Ureter (tissue), 1 donor: ENCODE measurements at regions not wholly inside any gene's neighbourhood (a gene's known extent, or its start where the extent isn't known, plus 50 kb on each side); places are given as distances from the start of the nearest gene placed in this dataset.
"Not testable (repeated sequence)": the region's sequence is repeated elsewhere in the genome, so short reads cannot be mapped to it uniquely, and the experiment has no call there.

ENCODE experiments used
- DNase-seq: peaks from one replicate; pipeline ENCODE4 v3.0.0-alpha.2; 2020; ENCODE audit warnings: low spot score
- donor health status: DM: yes; HTN: yes; CAD: no.

DNA sequence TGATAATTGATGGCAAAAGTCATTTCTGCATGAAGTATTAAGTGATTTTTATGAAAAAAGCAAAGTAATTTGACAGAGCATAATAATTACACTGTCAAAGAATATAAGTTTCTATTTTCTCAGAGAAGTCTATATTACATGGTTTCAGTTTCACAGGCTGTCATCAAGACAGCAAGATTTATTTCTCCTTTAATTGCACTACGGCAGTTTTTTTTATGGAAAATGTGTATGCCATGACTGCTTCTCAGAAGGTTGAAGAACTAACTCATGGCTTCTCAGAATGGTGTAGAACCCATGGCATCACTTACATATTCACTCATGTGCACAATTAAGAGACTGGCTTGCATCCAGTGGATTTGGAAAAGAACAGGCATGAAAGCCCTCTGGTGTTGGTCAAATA, 870.3 kb upstream of the SORCS1 start:
- no peak for DNase-seq

DNA sequence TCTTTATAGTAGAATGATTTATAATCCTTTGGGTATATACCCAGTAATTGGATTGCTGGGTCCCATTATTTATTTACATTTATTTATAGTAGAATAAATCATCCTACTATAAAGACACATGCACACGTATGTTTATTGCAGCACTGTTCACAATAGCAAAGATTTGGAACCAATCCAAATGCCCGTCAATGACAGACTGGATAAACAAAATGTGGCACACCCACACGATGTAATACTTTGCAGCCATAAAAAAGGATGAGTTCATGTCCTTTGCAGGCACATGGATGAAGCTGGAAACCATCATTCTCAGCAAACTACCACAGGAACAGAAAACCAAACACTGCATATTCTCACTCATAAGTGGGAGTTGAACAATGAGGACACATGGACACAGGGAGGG, 869.0 kb upstream of the SORCS1 start:
- DNase-seq = not testable (repeated sequence)

DNA sequence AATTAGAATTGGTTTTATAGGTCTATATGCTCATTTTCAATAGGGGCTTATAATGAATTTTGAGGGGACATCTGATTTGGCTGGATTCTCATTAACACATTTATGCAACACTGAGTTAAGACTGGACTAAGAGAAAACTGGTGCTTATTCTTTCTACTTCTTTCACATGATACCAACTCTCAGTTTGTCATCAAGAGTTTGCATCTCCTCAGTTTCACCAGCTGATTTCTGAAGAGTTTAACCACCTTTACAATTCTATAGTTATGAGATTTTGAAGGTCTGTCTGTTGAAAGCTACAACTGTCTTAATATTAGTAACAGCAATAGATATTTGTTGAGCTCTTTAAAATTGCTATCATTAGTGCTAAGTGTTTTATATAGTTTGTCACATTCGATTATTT, 867.0 kb upstream of the SORCS1 start:
- no peak for DNase-seq

DNA sequence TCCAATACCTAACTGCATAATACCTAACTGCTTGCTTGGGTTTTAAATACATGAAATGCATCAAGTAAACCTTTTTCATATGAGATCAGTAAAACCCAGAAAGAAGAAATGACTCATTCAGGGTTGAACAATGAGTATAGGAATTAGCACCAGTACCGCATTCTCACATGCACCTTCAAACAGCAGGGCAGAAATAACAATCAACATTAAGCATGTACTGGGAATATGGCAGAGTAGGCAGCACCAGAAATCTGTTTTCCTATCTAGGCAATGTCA, 850.3 kb upstream of the SORCS1 start:
- no peak for DNase-seq

DNA sequence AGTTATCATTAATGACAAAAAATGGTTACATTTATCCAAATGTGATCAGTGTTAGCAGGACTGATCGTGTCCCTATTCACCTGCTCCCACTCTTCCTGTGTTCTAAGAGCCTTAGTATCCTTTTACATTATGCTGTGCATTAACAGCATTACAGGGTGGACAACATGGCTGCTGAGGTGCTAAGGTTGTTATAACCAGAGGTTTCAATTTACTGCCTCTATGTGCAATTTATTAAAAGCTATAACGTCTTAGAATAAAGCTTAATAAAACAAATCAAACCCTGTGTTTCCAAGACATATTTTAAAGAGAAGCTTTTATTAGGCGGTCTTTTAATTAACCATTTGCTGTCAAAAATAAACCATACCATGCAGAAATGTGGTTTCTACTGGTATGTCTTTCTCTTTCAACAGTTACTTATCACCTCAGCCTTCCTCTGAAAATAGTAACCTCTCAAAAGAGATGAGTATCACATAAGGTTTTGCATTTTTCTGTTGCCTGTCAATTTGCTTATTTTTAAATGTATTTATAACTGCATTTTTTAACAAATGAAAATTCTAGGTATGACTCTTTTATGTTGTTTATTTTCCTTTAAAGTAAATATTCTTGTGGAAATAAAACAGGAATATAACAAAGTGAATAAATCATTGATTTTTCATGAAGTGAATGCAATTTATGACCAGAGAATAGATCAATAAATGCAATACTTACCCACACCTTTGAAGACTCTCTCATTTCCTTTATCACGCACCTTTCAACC, 849.8 kb upstream of the SORCS1 start:
- DNase-seq = no peak

DNA sequence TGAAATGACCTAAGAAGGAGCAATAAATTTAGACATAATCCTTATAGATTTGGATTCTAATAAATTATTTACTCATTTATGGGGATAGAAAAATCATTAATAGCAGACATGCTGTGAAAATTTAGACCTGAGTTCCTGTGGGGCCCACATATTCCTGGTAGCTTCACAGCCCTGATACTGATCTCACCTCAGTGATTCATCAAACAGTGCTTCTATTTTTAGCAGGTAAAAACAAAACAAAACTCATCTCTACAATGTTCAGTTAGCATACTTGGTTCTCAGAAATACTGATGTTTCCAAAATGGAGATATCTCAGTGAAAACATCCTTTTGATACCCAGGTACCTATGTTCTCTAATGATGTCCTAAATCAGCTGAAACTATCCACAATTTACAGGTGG, 841.1 kb upstream of the SORCS1 start:
- no peak for DNase-seq

DNA sequence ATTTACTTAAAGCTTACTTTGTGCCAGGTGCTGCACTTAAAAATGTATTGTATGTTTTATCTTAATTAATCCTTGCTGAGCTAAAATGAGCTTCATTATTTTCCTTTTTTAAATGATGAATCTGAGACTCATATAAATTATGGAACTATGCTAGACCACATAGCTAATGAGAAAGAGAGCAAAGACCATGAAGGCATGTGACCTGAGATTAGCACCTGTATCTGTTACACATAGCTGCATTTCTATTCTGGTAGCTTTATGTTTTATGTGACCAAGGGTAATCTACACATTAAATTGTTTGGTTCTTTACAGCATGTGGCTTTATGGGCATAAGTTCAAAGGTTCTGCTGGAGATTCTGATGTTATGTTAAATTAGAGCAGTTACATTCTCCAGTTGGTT, 839.1 kb upstream of the SORCS1 start:
- no peak for DNase-seq

DNA sequence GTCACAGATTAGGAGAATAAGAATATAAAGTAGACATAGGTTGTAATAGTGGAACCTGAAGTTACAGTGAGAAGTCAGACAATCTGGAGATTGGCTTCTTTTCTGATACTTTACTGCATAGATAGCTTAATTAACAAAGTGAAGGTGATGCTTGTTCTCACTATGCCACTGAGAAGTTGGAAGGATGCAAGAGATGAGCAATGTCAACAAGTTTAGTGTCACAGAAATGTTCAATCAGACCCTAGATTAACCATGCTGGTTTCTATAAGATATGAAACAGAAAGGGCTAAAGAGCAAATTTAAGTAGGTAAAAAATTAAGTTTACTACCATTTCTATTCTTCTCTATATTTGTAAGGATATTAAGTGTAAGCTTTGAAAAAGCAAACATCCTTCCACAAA, 838.6 kb upstream of the SORCS1 start:
- DNase-seq = no peak

DNA sequence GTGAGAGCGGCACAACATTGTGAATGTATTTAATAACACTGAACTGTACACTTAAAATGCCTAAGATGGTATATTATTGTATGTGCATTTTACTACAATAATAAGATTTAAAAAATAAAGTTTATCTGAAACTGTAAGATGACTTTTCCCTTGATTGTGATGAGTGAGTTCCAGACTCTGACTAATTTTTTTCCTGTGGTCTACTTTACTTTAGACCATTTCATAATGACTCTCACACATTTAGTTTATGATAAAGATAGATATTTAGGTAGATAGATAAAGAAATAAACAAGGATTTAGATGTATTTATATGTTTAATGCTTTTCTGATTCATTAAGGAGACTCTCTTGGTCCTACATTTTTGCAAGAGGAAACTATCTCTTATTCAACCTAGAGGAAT, 835.9 kb upstream of the SORCS1 start:
- no peak for DNase-seq

DNA sequence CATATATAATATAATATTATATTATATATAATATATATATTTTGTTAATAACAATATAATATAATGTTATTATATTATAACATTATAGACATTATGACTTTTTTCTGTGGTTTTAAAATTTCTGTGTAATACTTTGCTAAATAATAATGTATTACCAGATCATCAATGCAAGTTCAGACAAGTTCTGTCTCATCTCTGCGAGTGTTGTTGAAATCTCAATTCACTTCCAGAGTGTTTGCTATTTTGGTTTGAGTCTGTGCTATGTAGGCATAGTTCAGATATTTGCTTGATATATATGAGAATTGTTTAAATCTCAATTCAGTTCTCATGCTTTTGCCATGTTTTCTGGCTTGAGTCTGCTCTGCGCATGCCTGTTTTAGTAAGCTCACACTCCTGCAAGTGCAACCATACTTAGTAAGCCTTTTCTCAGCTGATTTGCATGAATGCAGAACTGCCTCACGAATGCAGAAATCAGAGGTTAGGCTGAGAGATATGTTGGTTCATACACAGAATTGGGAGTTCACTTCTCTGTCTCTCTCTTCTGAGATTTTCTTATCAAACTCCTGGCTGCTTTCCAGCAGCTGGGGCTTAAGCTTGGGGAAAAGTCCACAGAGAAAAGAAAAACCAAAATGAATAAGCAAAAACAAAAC, 830.2 kb upstream of the SORCS1 start:
- no peak for DNase-seq

DNA sequence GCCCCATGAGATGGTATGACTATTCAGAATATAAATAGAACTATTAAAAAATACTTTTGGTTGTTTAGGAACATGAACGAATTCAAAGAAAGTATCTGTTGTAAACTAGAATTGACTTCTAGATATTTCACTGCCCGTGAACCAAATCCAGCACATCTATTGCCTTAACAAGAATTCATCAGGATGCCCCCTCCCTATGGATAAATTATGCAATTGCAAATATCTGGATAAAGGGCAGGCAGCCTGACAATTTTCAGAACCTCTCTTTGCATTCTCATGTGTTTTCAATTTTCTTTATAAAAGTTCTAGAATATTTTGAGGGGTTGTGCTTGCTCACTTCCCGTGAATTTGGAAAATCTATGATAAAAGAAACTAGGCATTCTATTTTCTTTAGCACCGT, 822.1 kb upstream of the SORCS1 start:
- DNase-seq = no peak

DNA sequence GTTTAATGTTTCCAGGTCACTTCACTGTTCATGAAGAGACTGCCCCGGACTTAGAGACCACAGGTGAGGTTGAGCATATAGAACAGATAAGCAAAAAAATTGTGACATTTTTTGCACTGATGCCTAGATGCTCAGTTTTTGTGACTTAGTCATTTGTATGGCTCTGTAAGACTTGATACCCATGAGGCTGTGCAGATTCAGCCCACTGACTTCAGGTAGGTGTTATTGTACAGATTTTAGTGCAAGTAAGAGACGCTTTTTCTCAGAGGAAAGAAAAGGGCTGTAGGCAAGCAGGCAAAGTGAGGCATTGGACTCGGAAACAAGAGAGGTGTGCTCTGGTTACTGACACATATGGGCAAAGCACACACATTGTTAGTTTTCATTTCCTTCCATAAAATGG, 820.1 kb upstream of the SORCS1 start:
- DNase-seq = no peak

DNA sequence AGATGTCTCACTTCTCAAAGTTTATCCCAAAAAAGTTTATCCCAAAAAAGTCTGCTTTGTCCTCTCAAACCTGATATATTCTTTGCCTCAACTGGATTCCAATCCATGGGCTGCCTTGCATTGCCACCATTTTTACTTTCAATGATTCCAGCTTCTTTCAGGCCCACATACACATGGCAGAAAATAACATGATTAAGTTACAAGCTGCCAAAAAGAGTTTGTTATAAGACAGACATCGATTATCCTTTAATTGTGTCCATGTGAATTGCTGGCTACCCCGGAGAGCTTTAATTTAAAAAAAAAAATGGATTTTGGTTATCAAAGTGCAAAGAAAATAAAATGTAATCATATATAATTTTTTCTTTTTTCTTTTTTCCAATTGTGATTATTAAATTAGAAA, 819.6 kb upstream of the SORCS1 start:
- no peak for DNase-seq

DNA sequence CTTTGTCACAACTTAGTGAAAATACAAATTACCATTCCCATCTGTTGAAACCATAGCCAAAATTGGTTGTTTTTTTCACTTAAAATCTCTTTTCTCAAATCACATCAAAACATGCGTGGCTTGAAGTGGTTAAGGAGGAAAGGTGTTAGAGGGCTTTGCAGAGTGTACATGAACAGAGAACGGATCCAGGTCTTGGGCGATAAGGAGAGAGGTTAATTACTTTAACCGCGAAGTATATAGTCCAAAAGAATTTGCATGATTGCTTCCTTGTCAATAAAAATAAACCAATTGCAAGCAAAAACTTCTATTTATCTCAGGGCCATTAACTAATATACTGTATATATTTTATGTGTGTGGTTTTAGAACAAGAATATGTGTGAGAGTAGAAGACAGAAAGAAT, 813.9 kb upstream of the SORCS1 start:
- DNase-seq = no peak

DNA sequence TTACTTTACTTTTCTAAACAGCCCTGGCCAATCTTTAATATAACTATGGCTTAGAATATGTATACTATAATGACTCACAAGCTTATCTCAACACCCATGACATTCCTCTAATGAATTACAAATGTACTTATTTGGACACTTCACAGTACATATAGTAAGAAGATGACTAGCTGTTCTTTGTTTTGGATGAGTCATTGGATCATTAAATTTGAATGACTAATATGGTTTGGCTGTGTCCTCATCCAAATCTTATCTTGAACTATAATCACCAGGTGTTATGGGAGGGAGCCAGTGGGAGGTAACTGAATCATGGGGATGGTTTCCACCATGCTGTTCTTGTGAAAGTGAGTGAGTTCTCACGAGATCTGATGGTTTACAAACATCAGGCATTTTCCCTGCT, 807.5 kb upstream of the SORCS1 start:
- no peak for DNase-seq

DNA sequence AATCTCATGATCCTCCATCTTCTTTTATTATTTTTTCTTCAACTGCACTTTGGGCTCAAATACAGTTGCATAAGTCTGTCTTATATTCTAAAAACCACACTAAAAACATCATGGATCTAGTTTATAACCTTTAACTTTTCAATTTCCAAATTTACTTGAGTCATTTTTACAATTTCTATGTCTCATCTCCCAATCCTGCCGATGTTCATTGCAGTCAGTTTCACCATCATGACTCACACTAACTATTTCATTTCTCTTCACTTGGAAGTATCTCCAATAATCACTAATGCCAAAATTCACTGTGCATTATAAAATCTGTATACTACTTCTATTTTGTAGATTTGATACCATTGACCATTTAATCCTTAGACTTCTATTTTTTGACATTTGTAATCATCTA, 806.9 kb upstream of the SORCS1 start:
- no peak for DNase-seq

DNA sequence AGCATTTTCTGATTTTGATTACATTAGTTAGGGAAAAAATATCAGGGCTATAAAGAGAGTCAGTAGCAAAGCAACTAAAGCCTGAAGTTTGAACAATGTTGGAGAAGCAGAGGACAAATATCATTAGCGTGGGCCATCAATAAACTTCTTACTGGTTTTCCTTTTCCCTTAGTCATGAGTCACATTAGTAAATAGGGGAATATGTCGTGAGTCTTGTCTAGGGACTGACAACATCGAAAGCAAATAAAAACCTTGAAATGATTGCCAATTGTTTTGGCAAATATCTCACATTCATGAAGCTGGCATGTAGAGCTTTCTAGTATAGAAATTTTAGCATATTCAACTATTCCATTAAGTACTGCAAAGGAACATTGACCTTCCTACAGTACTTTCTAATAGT, 806.0 kb upstream of the SORCS1 start:
- DNase-seq = no peak

DNA sequence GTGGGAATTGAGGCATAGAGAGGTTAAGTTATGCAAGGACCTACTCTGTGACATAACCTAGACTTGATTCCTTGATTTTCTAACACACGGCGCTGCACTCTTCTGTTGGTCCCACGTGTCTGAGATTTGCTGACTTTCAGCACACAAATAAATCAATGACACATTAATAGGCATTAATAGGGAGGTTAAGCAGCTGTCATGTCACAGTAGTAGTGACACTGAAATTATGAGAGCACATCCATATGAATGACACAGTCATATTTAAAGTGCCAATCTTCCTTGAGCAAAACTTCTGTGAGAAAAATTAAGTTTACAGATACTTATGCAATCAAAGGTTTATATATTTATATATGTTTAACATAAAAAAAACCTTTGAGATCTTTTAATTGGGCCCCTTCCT, 805.4 kb upstream of the SORCS1 start:
- DNase-seq = no peak

DNA sequence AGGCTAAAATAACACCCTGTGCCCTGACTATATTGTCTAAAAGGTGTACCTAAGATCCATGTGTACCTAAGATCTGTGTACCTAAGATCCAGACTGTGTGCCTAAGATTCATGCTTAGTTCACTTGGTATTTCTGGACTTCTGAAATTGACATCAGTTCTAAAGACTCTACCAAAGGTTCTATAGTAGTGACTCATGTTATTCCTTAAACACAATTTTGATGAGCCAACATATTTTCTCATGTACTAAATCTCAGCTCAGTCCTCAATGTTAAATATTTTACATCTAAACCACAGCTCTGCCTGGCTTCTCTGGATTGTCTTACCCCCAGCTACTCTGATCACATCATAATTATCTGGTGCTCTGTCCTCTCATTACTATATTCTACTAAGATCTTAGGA, 802.3 kb upstream of the SORCS1 start:
- no peak for DNase-seq

DNA sequence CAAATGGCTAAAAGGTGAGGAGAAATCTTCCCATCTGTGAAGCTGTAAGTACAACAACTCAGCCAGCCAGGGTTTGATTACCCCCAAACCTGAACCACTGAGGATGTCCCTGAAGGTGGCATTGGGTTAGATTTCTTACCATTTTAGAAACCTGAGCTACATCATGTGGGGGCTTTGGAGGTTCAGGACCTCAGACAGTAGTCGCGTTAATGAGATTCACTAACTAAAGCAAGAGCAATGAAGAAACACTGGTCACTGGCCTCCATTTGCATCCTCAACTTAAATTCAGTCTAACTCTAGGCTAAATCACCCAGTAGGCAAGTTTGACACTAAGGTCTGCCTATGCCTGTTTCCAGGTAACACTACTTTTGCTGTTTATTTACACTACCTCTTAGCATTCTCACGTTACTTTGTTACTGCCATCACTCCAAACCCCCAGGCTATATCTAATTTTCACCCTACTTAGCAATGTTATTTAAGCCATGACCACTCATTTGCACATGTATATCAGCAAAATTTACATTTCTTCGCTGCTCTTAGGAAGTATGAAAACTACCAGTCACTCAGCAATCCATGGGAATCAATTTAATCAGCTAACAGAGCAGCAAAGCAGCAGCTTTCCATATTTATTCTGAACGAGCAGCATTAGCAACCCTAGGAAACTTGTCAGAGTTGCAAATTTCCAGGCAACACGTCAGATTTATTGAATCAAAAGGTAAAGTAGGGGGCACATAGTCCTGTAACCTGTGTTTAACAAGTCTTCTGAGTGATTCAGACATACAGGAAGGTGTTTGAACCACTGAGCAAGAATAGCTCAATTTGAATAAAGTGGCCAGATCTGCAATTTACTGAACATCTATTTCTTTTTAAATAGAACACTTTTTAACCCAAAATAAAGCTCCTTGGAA, 788.4 kb upstream of the SORCS1 start:
- no peak for DNase-seq

DNA sequence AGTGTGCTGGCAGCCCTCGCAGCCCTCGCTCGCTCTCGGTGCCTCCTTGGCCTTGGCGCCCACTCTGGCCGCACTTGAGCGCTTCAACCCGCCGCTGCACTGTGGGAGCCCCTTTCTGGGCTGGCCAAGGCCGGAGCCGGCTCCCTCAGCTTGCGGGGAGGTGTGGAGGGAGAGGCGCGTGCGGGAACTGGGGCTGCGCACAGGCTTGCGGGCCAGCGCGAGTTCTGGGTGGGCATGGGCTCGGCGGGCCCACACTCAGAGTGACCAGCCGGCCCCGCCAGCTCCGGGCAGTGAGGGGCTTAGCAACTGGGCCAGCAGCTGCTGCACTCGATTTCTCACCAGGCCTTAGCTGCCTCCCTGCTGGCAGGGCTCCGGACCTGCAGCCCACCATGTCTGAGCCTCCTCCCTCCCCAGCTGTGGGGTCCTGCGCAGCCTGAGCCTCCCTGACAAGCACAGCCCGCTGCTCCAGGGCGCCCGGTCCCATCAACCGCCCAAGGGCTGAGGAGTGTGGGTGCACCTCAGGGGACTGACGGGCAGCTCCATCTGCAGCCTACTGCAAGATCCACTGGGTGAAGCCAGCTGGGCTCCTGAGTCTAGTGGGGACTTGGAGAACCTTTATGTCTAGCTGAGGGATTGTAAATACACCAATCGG, 786.0 kb upstream of the SORCS1 start:
- DNase-seq = not testable (repeated sequence)

DNA sequence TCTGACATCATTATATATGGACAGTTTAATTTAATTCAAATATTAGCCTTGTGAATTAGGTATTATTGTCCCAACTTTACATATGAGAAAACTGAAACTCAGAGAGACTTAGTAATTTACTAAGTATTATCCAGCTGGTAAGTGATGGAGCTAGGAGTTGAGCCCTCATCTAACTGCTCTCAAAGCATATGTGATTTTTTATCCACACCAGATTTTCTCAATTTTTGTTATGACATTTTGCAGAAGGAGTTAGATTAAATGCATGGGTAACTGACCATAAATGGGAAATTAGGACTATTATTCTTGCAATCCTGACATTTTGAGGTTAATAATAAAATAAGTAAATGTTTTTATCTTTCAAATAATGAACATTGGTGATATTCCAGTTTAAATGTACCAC, 778.3 kb upstream of the SORCS1 start:
- no peak for DNase-seq

DNA sequence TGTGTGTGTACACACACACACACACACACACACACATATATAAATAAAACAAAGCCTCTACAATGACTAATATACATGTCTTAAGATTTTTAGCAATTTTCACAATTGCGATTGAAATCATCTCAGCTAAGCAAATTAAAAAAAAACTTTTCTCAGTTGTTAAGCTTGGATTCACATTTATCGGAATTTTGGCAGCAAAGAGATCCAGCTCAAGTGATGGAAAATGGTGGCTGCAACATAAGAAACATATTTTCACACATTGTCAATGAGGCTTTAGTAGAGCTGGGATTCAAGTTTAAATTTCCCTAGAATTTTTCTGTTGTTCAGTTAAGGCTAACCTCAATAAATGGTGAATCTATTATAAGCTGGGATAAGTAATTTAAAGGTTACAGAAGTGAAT, 768.6 kb upstream of the SORCS1 start:
- DNase-seq = no peak
